Upper lobe of right lung (tissue), 1 donor: ENCODE measurements at regions not wholly inside any gene's neighbourhood (a gene's known extent, or its start where the extent isn't known, plus 50 kb on each side); places are given as distances from the start of the nearest gene placed in this dataset.

ENCODE experiments used
- ATAC-seq: fragments of 200-7000 bp; cut with Tn5 transposase; one replicate; pipeline ENCODE4 v1.9.1; 2020; ENCODE audit warnings: mild to moderate bottlenecking, moderate library complexity
- DNase-seq: peaks from one replicate; pipeline ENCODE4 v3.0.0-alpha.2; 2020
- H3K27ac ChIP-seq: fragments of 200-600 bp; one replicate; pipeline ENCODE4 v1.8.0; 2022
- H3K27me3 ChIP-seq: fragments of 200-600 bp; one replicate; pipeline ENCODE4 v1.8.0; 2022; ENCODE audit warnings: mild to moderate bottlenecking
- H3K36me3 ChIP-seq: fragments of 200-600 bp; one replicate; pipeline ENCODE4 v1.8.0; 2022
- H3K4me1 ChIP-seq: fragments of 200-600 bp; one replicate; pipeline ENCODE4 v1.8.0; 2022
- H3K4me3 ChIP-seq: fragments of 200-600 bp; one replicate; pipeline ENCODE4 v1.8.0; 2022; ENCODE audit warnings: mild to moderate bottlenecking
- H3K9me3 ChIP-seq: fragments of 200-600 bp; one replicate; pipeline ENCODE4 v1.8.0; 2022
- intact Hi-C: fragments of 100-400 bp; cut with DNase I; formaldehyde crosslinking; loops from one replicate; pipeline ENCODE4 v1.11.0; 2022
- TF ChIP-seq, protein P1 (sequence below): fragments of 200-600 bp; IDR thresholded peaks from one replicate; pipeline ENCODE4 v1.8.0; 2022; ENCODE audit warnings: antibody characterized with exemption
- donor health status: DM: no; HTN: yes; CAD: no; lungs with severe emphysema.

DNA sequence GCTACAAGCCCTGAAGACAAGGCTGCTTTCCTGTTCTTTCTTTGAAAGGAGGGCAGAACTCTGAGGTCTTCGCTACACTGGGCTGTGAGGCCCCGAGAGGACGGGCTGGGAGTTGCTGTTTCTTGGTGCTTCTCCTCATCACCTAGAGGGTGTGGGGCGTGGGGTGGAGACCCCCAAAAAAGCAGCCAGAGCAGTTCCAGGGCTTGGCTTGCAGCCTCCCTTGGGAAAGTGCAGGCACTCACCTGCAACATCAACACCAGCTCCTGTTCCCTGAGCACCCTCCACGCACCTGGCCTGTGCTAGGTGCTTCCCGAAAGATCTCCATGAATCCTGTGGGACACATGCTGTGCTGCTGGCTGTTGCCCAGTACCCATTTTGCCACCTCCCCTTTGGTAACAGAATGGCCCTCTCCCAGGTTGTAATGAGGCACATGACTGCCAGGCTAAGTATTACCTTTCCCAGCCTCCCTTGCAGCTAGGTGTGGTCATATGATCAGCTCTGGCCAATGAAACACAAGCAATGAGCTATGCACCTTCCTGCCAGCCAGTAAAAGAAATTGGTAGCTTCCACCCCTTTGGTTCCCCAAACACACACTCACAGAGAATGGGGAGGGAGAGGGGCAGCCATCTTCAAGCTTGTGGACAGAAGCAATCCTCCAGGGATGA lies 146.0 kb downstream of the C9orf50 start:
- DNase-seq, result no peak
- no peak overlapping the region for H3K4me3 ChIP-seq
- no peaks in the 10 kb centered on the region for H3K27me3 ChIP-seq
- intact Hi-C loops, result no loop called here
- TF ChIP-seq, protein P1, sequence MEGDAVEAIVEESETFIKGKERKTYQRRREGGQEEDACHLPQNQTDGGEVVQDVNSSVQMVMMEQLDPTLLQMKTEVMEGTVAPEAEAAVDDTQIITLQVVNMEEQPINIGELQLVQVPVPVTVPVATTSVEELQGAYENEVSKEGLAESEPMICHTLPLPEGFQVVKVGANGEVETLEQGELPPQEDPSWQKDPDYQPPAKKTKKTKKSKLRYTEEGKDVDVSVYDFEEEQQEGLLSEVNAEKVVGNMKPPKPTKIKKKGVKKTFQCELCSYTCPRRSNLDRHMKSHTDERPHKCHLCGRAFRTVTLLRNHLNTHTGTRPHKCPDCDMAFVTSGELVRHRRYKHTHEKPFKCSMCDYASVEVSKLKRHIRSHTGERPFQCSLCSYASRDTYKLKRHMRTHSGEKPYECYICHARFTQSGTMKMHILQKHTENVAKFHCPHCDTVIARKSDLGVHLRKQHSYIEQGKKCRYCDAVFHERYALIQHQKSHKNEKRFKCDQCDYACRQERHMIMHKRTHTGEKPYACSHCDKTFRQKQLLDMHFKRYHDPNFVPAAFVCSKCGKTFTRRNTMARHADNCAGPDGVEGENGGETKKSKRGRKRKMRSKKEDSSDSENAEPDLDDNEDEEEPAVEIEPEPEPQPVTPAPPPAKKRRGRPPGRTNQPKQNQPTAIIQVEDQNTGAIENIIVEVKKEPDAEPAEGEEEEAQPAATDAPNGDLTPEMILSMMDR, result no peak
- no peaks in the 10 kb centered on the region for H3K36me3 ChIP-seq
- H3K4me1 ChIP-seq, result peaks cover 8% of the 10 kb centered on the region
- ATAC-seq, result no peak
- no peak overlapping the region for H3K27ac ChIP-seq
- H3K9me3 ChIP-seq, result no peaks in the 10 kb centered on the region

DNA sequence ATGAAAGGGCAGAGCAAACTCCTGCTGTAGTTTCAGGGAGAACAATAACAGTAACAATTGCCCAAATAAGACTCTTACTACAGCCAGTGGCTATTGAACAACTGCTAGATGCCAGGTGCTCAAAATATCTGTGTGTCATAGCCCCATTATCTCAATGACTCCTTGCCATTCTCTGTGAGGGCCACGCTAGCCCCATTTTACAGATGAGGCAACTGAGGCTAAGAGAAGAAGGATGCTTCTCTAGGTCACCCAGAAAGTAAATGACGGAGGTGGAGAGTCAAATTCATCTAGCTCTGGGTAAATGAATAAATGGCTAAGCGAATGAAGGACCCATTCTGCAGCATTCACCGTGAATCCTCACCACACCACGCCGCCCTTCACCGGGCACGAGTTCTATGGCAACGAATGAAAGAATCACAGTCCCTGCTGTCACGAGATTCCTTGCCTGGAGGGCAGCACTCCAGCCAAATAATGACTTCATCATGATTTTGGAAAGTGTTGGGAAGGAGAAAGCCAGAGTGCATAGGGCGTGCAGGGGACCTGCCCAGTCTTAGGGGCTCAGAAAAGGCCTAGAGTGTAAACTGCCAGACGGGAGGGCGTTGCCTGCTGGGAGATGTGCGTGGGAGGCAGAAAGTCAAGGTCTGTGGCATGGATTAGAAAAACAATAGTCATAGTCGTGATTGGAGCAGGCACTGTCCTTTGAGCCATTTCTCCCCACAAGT lies 147.2 kb downstream of the C9orf50 start:
- ATAC-seq, result no peak
- H3K4me3 ChIP-seq, result no peak overlapping the region
- no peaks in the 10 kb centered on the region for H3K27me3 ChIP-seq
- H3K36me3 ChIP-seq, result no peaks in the 10 kb centered on the region
- intact Hi-C loops, result no loop called here
- H3K9me3 ChIP-seq, result no peaks in the 10 kb centered on the region
- TF ChIP-seq, protein P1, result no peak
- peaks cover 8% of the 10 kb centered on the region for H3K4me1 ChIP-seq
- no peak for DNase-seq
- H3K27ac ChIP-seq, result no peak overlapping the region

DNA sequence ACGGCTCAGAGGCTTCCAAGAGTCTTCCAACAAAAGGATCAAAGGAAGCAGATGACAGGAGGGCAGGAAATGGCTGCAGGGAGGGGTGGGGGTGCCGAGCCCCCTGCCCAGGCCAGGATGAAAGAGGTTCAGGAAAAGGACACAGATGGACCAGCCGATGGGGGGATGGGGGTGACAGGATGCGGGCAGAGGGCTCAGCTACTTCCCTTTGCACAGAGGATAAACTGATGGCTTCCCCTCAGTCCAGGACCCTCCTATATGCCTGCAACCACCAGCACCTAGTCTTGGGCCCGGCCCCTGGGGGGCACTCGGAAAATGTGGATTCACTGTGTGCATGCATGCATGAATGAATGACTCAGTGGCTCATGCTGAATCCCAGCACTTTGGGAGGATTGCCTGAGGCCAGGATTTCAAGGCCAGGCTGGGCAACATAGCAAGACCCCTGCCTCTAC lies 148.2 kb downstream of the C9orf50 start:
- intact Hi-C loops, result no loop called here
- Histone ChIP-seq H3K4me3 (no peak overlapping the region), H3K36me3 (no peaks in the 10 kb centered on the region), H3K4me1 (peaks cover 8% of the 10 kb centered on the region), H3K27me3 (no peaks in the 10 kb centered on the region), H3K9me3 (no peaks in the 10 kb centered on the region), H3K27ac (no peak overlapping the region)
- no peak for ATAC-seq
- TF ChIP-seq, protein P1, result no peak
- no peak for DNase-seq

DNA sequence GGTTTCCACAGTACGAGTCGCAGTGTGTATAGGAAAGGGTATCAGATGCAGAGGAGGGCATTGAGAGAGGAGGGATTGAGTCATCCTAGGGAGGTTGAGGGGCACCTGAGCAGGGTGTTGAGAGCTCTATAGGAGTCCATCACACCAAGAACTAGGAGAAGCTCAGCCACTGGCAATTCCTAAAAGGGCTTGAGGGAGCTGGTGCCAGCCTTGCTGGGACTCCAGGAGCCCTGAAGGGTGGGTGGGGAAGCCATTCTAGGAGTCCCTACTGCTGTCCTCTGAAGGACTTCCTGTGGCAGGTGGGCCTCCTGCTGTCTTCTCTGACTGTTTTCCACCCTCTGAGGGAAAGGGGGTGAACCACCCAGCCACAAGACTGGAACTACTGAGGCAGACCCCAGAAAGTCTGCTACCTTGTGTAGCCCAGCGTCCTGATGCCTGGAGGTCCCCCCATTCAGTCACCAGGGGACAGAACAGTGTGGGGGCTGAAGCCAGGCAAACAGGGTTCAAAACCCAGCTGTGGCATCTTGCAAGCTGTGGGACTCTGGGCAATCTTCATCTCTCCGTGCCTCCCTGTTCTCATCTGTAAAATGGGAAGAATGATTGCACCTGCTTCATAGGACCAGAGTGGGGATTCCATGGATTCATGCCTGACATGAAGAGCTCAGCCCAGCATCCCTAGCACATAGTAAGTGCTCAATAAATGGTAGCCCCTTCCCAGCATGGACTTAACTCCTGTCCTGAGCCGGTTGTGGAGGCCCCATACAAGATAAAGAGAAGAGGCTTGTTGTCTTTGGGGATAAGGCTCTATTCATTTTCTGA lies 149.5 kb downstream of the C9orf50 start:
- TF ChIP-seq, protein P1, result no peak
- H3K4me1 ChIP-seq, result peaks cover 8% of the 10 kb centered on the region
- no peaks in the 10 kb centered on the region for H3K36me3 ChIP-seq
- no peak overlapping the region for H3K4me3 ChIP-seq
- DNase-seq, result no peak
- no peaks in the 10 kb centered on the region for H3K9me3 ChIP-seq
- intact Hi-C loops, result no loop called here
- H3K27ac ChIP-seq, result no peak overlapping the region
- ATAC-seq, result no peak
- no peaks in the 10 kb centered on the region for H3K27me3 ChIP-seq

DNA sequence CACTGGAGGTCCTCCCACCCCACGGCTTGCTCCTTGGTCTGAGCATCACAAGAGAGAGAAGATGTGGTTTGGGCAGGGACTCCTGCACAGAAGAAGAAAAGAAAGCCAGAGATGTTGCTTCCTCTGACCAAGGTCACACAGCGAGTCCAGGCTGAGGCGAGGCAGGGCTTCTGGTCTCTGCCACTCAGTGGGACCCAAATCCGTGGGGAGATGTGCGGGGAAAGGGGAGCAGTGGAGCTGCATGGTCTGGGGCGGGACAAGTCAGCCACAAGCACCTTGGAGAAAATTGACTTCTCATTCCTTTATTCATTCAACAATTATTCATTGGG lies 150.9 kb downstream of the C9orf50 start:
- ATAC-seq (no peak), DNase-seq (no peak)
- Histone ChIP-seq H3K4me3 (no peak overlapping the region), H3K27me3 (no peaks in the 10 kb centered on the region), H3K4me1 (peaks cover 13% of the 10 kb centered on the region), H3K36me3 (no peaks in the 10 kb centered on the region), H3K27ac (no peak overlapping the region), H3K9me3 (no peaks in the 10 kb centered on the region)
- TF ChIP-seq, protein P1, result no peak
- intact Hi-C loops, result no loop called here
